T follicular helper cell (primary cell): ENCODE measurements at regions not wholly inside any gene's neighbourhood (a gene's known extent, or its start where the extent isn't known, plus 50 kb on each side); places are given as distances from the start of the nearest gene placed in this dataset.
"Not testable (repeated sequence)": the region's sequence is repeated elsewhere in the genome, so short reads cannot be mapped to it uniquely, and the experiment has no call there.

Experiments used
- DNase-seq: peaks from one replicate; pipeline ENCODE4 v3.0.0-alpha.2; 2020; ENCODE audit warnings: low read depth

GRCh38 chr4:11701966-11702725 lies 273.5 kb upstream of the HS3ST1 start:
- no peak for DNase-seq

- no peak for DNase-seq
These were observed 272.1 kb upstream of the HS3ST1 start for GRCh38 chr4:11700751-11701226.

GRCh38 chr4:11698846-11699590 lies 270.3 kb upstream of the HS3ST1 start:
- no peak for DNase-seq

- DNase-seq, result no peak
These were observed 269.3 kb upstream of the HS3ST1 start for GRCh38 chr4:11698033-11698432.

- DNase-seq, result no peak
These were observed 265.0 kb upstream of the HS3ST1 start for GRCh38 chr4:11693693-11694092.

GRCh38 chr4:11691236-11691635 lies 262.5 kb upstream of the HS3ST1 start:
- DNase-seq, result no peak

DNA sequence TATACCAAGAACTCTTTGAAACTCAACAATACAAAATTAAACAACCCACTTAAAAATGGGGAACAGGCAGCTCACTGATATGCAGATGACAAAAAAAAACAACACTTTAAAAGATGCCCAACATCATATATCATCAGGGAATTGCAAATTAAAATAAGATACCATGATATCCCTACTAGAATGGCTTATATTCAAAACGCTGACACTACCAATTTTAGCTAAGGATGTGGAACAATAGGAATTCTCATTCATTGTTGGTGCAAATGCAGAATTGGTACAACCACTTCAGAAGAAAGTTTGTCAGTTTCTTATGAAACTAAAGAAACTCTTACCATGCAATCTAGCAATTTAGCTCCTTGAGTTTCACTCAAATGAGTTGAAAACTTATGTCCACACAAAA lies 259.0 kb upstream of the HS3ST1 start:
- no peak for DNase-seq

DNA sequence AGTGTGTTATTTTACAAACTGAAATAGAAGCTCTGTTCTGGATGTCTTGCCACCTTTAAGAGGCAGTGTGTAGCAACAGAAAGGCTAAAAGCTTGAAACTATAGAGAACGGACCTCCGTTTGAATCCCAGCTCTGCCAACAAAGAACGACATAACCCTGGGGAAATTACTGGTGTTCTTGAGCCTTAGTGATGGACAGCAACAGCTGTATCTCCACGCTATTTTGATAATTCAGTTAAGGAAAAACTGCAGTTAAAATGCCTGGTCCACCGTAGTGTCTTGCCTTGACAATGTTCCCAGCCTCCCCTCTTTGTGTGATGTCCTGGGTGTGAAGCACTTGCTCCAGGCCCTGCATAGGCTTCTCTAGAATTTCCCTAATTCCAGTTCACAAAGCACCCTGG lies 256.8 kb upstream of the HS3ST1 start:
- no peak for DNase-seq

- DNase-seq, result no peak
These were observed 246.5 kb upstream of the HS3ST1 start for GRCh38 chr4:11675051-11675800.

DNA sequence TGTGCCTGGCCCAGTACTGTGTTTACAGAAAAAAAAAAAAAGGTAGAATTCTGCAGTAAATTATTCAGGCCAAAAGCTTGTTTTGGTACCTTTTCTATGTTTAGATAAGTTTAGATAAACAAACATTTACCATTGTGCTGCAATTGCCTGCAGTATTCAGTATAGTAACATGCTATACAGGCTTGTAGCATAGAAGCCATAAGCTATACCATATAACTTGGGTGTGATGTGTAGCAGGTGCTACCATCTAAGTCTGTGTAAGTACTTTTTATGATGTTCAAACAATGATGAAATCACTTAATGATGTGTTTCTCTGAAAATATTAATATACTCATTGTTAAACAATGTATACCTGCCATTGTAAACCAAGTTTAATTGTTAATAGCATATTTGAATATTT lies 241.6 kb upstream of the HS3ST1 start:
- no peak for DNase-seq

DNA sequence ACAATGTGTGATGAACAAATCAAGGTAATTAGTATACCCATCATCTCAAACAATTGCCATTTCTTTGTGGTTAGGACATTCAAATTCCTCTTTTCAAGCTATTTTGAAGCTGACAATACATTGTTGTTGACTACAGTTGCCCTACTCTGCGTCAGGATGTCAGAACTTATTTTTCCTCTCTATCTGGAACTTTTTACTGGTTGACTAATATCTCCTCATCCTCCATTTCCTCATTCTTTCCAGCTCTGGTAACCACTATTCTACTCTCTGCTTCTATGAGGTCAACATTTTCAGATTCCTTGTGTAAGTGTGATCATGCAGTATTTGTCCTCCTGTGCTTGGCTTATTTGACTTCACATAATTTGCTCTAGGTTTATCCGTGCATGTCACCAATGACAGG lies 240.5 kb upstream of the HS3ST1 start:
- DNase-seq, result no peak

- no peak for DNase-seq
These were observed 234.4 kb upstream of the HS3ST1 start for GRCh38 chr4:11663114-11663513.

GRCh38 chr4:11650801-11651596 lies 222.3 kb upstream of the HS3ST1 start:
- DNase-seq, result no peak

DNA sequence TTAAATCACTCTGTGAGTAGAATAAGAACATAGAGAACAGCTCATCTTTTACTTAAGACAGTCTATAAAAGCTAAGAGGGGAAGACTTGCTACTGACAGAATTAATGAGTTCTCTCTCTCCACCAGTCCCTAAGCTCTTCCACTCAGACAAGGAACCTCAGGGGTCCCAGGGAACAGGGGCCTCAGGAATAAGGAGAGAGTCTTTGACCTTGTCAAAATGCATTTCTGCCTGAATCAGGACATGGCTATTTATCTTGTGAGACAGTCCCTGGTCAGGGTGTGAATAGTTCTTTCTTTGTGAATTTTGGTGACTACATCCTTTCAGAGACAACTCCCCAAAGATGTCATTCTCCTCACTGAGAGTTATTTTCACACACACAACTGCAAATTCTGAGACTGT lies 218.7 kb upstream of the HS3ST1 start:
- DNase-seq, result no peak

GRCh38 chr4:11643081-11643480 lies 214.4 kb upstream of the HS3ST1 start:
- not testable (repeated sequence) for DNase-seq

DNA sequence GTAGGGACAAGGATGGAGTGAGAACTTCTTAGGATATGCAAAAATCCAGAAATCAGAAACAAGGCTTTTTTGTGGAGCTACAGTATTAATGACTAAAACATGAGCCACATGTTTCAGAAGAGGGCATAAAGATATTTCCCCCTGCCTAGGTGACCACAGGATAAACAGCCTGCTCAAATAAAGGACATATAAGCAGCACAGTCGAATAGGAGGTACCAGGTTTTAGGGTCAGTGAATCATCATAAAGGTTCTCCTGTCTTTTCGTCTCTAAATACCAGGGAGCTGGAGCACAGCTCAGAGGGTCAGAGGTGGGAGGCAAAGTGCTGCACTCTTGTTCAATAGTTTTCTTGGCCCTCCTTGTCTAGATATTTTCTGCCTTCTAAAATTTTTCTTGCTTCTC lies 211.9 kb upstream of the HS3ST1 start:
- DNase-seq, result no peak

DNA sequence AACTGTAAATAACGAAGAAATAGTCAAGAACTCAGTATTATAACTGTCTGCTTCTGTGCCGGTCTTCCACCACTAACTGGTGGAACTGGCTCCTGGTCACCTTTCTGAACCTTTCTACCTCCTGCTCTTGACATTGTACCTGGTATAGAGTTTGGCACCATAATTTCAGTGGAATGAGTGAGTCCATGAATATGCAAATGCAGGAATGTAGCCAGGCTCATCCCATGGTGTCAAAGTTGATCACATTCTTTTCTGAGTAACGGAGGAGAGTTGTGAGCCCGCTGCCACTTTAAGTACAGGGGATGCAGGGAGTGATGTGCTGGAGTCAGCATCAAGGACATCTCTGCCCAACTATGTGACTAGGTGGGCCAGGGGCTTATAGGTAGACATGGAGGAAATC lies 207.9 kb upstream of the HS3ST1 start:
- DNase-seq, result no peak

DNA sequence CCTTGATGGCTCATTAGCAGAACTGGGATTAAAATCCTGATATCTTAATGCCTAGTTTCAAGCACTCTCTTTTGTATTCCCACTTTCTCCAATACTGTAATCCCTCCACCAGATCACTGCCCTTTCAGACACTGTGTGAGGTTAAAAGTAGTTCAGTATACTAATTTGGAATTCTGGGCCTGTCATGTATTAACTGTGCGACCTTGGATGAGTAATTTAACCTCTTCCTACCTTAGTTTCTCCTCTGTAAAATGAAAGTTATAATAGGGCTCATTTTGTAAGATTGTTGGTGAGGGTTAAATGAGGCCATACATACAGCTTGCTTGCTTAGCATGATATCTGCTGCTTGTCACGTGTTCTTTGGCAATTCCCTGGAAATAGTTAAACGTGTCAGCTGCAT lies 207.3 kb upstream of the HS3ST1 start:
- no peak for DNase-seq

DNA sequence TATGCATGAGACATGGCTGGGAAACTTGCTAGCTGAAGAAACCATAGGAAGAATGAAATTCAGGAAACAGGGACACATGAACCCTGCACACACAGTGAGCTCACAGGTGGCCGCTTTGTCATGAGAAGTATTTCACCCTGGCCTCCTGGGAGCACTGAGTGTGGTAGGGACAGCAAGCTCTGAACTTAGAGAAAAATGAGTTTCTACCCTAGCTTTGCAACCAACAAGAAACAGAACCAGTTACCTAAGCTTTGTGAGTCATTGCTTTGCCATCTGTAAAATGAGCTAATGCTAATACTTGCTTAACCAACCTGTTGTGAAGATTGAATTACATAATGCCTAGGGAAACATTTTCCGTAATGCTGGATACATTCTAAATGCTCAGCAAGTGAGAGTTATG lies 206.6 kb upstream of the HS3ST1 start:
- DNase-seq, result no peak

- no peak for DNase-seq
These were observed 205.6 kb upstream of the HS3ST1 start for GRCh38 chr4:11634283-11634682.

- no peak for DNase-seq
These were observed 204.7 kb upstream of the HS3ST1 start for GRCh38 chr4:11633430-11633829.

- DNase-seq, result no peak
These were observed 203.8 kb upstream of the HS3ST1 start for GRCh38 chr4:11632483-11632882.
